ENCODE measurements at regions not wholly inside any gene's neighbourhood (a gene's known extent, or its start where the extent isn't known, plus 50 kb on each side); places are given as distances from the start of the nearest gene placed in this dataset.

DNA sequence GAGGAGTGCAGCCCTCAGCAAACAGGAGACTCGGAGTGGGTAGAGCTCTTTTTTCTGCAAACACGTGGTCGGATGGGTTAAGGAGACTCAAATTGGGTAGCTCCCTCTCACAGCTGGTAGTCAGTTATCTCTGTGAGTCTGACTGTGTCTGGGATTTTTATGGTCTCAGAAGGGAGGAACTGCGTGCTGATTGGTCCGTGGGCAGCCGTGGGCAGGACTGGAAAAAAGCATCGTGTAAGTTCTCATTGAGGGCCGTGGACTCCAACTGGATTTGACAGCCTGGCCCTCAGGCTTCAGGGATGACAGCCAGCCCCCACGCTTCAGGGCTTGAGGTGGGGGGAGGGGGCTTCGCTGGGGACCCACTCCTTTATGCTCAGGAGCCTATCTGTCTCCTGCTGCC is 463.9 kb downstream of the EPHA3 start:
- TF ChIP-seq, protein P1, sequence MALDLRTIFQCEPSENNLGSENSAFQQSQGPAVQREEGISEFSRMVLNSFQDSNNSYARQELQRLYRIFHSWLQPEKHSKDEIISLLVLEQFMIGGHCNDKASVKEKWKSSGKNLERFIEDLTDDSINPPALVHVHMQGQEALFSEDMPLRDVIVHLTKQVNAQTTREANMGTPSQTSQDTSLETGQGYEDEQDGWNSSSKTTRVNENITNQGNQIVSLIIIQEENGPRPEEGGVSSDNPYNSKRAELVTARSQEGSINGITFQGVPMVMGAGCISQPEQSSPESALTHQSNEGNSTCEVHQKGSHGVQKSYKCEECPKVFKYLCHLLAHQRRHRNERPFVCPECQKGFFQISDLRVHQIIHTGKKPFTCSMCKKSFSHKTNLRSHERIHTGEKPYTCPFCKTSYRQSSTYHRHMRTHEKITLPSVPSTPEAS (tag by site-specific recombination; IDR thresholded peaks at IDR 0.05) = no peak
- TF ChIP-seq, protein P2, sequence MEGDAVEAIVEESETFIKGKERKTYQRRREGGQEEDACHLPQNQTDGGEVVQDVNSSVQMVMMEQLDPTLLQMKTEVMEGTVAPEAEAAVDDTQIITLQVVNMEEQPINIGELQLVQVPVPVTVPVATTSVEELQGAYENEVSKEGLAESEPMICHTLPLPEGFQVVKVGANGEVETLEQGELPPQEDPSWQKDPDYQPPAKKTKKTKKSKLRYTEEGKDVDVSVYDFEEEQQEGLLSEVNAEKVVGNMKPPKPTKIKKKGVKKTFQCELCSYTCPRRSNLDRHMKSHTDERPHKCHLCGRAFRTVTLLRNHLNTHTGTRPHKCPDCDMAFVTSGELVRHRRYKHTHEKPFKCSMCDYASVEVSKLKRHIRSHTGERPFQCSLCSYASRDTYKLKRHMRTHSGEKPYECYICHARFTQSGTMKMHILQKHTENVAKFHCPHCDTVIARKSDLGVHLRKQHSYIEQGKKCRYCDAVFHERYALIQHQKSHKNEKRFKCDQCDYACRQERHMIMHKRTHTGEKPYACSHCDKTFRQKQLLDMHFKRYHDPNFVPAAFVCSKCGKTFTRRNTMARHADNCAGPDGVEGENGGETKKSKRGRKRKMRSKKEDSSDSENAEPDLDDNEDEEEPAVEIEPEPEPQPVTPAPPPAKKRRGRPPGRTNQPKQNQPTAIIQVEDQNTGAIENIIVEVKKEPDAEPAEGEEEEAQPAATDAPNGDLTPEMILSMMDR (tag by site-specific recombination; IDR thresholded peaks at IDR 0.05) = no peak
- no peak for TF ChIP-seq SP7 (tag by site-specific recombination; IDR thresholded peaks at IDR 0.05)
- TF ChIP-seq ZNF157 (tag by site-specific recombination; IDR thresholded peaks at IDR 0.05) = no peak
- no peak for TF ChIP-seq ZNF302 (tag by site-specific recombination; IDR thresholded peaks at IDR 0.05; ENCODE audit: low read depth)
- no peak for TF ChIP-seq ZNF670 (tag by site-specific recombination; IDR thresholded peaks at IDR 0.05; ENCODE audit: low read depth)
- no peak for TF ChIP-seq KLF7 (tag by site-specific recombination; IDR thresholded peaks at IDR 0.05; ENCODE audit: borderline replicate concordance)
- no peak for TF ChIP-seq REPIN1 (tag by site-specific recombination; IDR thresholded peaks at IDR 0.05; ENCODE audit: low read depth)
- TF ChIP-seq, protein P3, sequence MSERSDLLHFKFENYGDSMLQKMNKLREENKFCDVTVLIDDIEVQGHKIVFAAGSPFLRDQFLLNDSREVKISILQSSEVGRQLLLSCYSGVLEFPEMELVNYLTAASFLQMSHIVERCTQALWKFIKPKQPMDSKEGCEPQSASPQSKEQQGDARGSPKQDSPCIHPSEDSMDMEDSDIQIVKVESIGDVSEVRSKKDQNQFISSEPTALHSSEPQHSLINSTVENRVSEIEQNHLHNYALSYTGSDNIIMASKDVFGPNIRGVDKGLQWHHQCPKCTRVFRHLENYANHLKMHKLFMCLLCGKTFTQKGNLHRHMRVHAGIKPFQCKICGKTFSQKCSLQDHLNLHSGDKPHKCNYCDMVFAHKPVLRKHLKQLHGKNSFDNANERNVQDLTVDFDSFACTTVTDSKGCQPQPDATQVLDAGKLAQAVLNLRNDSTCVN (tag by site-specific recombination; optimal IDR thresholded peaks at IDR 0.05) = no peak

Measured in HEK293 (cell line).